Fibroblast of lung (primary cell): ENCODE measurements at regions not wholly inside any gene's neighbourhood (a gene's known extent, or its start where the extent isn't known, plus 50 kb on each side); places are given as distances from the start of the nearest gene placed in this dataset.

Experiments used
- CTCF ChIP-seq, 2 donors: IDR thresholded peaks in 1 of 2; conservative IDR thresholded peaks in 1 of 2; 1 replicate in 1 of 2; 2 replicates in 1 of 2; pipeline ENCODE4 v1.5.1; 2011 to 2012; ENCODE audit warnings: low read length in 2 of 2, control low read depth in 1 of 2, inconsistent platforms in 1 of 2, low read depth in 1 of 2, mild to moderate bottlenecking in 1 of 2
- EZH2 ChIP-seq: IDR thresholded peaks from 2 replicates; pipeline ENCODE4 v1.5.1; 2012; ENCODE audit warnings: low read length, control low read depth, mild to moderate bottlenecking; ENCODE audit errors: missing control alignments

- TF ChIP-seq CTCF (conservative IDR thresholded peaks at IDR 0.05 in 1 of 2, IDR thresholded peaks at IDR 0.05 in 1 of 2; ENCODE audit: low read depth in 1 of 2, low read length in 2 of 2) (no peak), EZH2 (no peak)
Observed at GRCh38 chr15:46708226-46708625, 1009.1 kb upstream of the SEMA6D start.
